ENCODE measurements at regions not wholly inside any gene's neighbourhood (a gene's known extent, or its start where the extent isn't known, plus 50 kb on each side); places are given as distances from the start of the nearest gene placed in this dataset.
A peak's percentile ranks its signal among the peaks of the same experiment; 100 is the strongest.
"Not testable (repeated sequence)": the region's sequence is repeated elsewhere in the genome, so short reads cannot be mapped to it uniquely, and the experiment has no call there.

DNA sequence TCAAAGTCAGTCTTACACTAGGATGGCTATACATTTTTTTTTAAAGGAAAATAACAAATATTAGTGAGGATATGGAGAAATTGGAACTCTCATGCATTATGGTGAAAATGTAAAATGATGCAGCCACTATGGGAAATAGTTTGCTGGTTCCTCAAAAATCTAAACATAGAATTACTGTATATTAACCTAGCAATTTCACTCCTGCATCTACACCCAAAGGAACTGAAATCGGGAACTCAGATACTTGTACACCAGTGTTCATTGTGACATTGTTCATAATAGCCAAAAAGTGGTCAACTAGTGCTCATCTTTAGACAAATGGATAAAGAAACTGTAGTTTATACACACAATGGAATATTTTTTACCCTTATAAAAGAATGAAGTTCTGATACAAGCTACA lies 110.7 kb downstream of the UTRN start:
- DNase-seq: no peak

- no peak for DNase-seq
Observed at GRCh38 chr6:144397141-144397540, 112.0 kb downstream of the UTRN start.

GRCh38 chr6:144400321-144400720 lies 115.2 kb downstream of the UTRN start:
- no peak for DNase-seq

- no peak for DNase-seq
Observed at GRCh38 chr6:144401736-144402733, 116.9 kb downstream of the UTRN start.

GRCh38 chr6:144402750-144403149 lies 117.6 kb downstream of the UTRN start:
- no peak for DNase-seq

- peak; percentile 10 for DNase-seq
Observed at GRCh38 chr6:144405163-144405562, 120.0 kb downstream of the UTRN start.

DNA sequence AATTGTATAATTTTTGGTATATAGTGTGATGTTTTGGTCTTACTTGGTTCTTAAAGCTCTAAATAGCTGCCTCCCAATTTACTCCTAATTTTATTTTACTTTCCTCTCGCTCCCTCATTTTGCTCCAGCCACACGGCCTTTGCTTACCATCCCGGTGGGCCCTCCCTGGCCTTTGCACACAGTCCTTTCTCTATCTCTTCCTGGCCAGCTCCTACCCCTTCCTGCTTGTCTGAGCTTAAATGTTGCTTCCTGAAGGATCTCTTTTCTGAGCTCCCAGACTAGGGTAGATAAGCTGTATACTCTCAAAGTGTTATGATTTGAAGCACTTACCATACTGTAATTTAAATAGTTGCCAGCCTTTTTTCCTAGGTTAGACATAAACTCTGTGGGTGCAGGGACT lies 121.7 kb downstream of the UTRN start:
- DNase-seq: no peak

DNA sequence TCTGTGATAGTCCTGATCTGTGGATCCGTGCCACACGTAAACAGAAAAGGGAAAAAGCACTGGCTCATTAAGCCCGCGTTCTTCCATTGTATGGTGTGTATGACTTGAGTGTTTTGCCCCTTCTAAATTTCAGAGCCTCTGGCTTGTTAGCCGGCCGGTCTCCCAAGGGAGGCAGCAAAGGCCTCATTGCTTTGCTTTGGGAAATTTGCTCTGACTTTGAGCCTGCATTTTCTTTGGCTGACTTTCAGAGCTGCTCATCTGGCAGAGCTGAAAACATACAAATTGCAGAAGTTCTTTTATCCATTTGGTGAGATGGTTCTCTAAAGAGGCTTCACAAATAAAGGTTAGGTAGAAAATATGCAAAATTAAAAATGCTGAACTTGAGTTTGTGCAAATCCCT lies 123.0 kb downstream of the UTRN start:
- no peak for DNase-seq

DNA sequence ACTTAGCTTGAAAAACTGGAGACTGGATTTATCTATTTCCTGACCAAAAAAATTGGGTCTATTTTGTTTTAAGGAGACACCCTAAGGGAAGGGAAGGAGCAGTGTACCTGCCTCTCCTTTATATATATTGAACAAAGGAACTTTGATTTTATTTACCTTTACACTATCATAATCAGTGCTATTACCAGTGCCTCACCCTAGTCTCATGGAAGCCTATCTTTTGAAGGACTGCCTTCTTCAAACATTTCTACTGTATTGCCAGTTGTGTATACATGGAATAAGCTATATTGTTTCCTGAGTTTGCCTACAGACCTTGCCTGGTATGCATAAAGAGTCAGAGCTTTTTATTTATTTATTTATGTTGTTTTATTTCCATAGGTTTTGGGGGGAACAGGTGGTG lies 124.9 kb downstream of the UTRN start:
- no peak for DNase-seq

DNA sequence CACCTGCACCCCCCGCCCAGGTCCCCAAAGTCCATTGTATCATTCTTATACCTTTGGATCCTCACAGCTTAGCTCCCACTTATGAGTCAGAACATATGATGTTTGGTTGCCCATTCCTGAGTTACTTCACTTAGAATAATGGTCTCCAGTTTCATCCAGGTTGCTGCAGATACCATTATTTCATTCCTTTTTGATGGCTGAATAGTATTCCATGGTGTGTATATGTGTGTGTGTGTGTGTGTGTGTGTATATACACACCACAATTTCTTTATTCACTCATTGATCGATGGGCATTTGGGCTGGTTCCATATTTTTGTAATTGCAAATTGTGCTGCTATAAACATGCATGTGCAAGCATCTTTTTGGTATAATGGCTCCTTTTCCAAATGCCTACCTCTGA lies 125.4 kb downstream of the UTRN start:
- DNase-seq: not testable (repeated sequence)

DNA sequence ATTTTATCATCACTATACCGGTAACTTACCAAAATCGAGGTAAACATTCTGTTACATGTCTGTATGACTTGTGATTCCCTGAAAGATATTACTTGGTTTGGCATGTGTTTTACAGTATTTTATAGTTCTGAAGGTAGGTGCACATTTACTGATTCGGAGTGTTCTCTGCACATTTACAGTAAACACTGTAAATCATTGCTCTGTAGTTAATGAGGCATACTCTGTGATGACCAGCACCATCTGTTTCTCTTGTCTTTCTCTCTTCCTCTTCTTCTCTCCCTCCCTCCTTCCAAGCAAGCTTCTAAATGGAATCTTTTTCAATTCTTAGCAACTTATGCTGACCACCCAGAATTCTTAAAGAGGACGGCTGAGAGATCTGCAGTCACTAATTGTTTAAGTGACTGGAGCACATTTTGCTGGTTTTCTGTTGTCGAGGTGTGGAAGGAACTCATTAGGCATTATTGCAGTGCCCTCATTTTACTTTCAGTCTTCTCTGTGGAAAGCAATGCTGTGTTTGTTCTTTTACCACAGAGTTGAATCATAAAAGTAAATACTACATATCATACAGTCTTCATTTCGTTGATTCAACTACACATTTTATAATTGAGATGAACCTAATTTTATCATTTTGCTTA lies 126.5 kb downstream of the UTRN start:
- DNase-seq: no peak

GRCh38 chr6:144413418-144413817 lies 128.3 kb downstream of the UTRN start:
- no peak for DNase-seq

DNA sequence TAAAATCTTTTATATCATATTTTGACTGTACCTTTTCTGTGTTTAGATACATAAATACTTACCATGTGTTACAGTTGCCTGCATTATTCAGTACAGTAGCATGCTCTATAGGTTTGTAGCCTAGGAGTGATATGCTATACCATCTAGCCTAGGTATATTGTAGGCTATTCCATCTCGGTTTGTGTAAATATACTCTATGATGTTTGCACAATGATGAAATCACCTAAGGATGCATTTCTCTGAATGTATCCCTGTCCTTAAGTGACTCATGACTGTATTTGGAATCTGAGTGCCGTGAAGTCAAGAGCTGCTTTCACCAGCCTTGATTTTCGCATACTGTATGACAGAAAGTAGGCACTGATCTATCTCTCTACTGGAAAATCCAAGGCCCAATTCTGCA lies 129.9 kb downstream of the UTRN start:
- DNase-seq: no peak

GRCh38 chr6:144415835-144416237 lies 130.7 kb downstream of the UTRN start:
- no peak for DNase-seq

DNA sequence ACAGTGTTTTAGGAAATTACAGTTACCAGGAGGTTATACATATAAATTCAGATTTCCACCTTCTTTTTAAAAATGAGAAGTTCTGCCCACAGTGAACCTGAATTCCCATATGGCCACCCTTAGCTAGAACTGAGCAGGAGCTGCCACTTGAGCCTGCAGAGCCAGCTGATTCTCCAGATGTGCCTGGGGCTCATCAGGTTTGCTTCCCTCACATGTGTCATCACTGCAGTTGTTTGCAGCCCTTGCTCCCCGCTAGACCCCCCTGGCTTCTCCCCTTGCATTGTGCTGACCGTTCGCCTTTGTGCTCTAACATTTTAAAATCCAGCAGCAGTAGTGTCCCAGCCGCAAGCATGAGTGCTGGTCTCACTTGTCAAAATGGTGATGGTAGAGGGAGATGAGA lies 131.1 kb downstream of the UTRN start:
- no peak for DNase-seq

- no peak for DNase-seq
Observed at GRCh38 chr6:144416773-144417172, 131.6 kb downstream of the UTRN start.

DNA sequence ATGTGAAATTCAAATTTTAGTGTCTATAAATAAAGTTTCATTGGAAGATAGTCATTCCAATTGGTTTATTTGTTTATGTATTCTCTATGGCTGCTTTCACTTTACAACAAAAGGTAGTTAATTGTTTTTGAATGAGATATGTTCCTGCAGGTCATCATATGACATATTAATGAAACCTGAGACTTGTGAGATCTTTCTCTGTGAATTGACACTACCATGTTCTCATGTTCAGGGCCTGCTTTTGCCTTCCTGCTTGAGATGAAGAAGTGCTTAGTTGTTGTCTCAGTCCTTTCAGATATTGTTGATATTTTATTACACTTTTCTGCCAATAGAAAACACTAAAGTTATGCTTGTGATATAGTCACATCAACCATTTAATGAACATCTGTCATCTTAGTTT lies 132.5 kb downstream of the UTRN start:
- no peak for DNase-seq

DNA sequence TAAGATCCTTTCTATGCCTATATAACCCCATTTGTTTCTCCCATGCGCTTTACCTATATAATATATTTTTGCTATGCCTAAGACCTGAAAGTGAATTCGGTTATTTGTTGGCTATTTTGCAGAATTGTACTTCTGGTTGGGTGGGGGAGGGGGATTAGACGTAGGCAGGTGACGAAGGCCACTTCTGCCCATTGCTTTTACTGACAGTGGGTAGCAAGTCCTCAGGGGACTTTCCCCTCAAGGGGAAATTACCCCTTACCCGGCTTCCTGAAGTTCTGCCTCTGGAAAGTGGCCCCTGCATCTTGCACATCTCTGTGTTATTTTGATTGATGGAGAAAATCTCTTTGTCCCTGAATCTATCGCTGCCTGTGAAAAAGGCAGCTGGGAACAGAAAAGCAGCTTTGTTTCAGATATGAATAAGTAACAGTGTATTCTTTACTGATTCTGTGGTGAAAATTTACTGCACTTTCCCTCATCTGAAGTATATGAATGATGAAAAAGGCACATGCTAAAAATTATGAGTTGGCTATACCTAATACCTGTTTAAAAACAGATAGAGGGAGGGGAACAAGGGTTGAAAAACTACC lies 133.9 kb downstream of the UTRN start:
- no peak for DNase-seq

- DNase-seq: no peak
Observed at GRCh38 chr6:144423167-144423566, 138.0 kb downstream of the UTRN start.

- DNase-seq: peak; percentile 6
Observed at GRCh38 chr6:144429753-144430152, 144.6 kb downstream of the UTRN start.

- DNase-seq: not testable (repeated sequence)
Observed at GRCh38 chr6:144433446-144433845, 148.3 kb downstream of the UTRN start.

GRCh38 chr6:144434308-144434990 lies 149.3 kb downstream of the UTRN start:
- no peak for DNase-seq
